H1 (cell line): ENCODE measurements at regions not wholly inside any gene's neighbourhood (a gene's known extent, or its start where the extent isn't known, plus 50 kb on each side); places are given as distances from the start of the nearest gene placed in this dataset.

Experiments used
- CTCF ChIA-PET: fragments of 300-600 bp; sonication (Branson Sonifier 250); formaldehyde crosslinking; loops from one replicate; lab custom pipeline; 2021; ENCODE audit not compliant: partially characterized antibody; lab: Charles Lee
- POLR2A ChIA-PET: fragments of 300-600 bp; sonication (Branson Sonifier 250); formaldehyde crosslinking; loops from one replicate; lab custom pipeline; 2021; ENCODE audit warnings: inconsistent platforms; ENCODE audit not compliant: partially characterized antibody; lab: Charles Lee
- DNase-seq, 2 experiments: peaks; one replicate each; pipeline versions ENCODE4 v3.0.0 to v3.0.0-alpha.2; 2010 to 2022; ENCODE audit warnings: low spot score in 2 of 2, low read depth in 1 of 2, mixed read lengths in 1 of 2
- FAIRE-seq: peaks from 2 replicates; lab custom pipeline; 2011; peaks lifted over from hg19 to GRCh38; lab: Jason Lieb, UNC
- H2AFZ ChIP-seq: 2 replicates; pipeline ENCODE4 v1.8.1; 2012; ENCODE audit warnings: low read length, inconsistent platforms
- H2AK5ac ChIP-seq: 2 replicates; pipeline ENCODE4 v1.6.1; 2013; ENCODE audit warnings: low read depth, low read length
- H2BK120ac ChIP-seq: replicated peaks from 2 replicates; pipeline ENCODE3; 2013; ENCODE audit warnings: low read depth, low read length, inconsistent platforms
- H2BK12ac ChIP-seq: 2 replicates; pipeline ENCODE4 v1.6.1; 2013; ENCODE audit warnings: low read depth, low read length
- H2BK15ac ChIP-seq: 2 replicates; pipeline ENCODE4 v1.6.1; 2013; ENCODE audit warnings: low read length
- H2BK20ac ChIP-seq: 2 replicates; pipeline ENCODE4 v1.6.1; 2013; ENCODE audit warnings: low read length
- H2BK5ac ChIP-seq: 2 replicates; pipeline ENCODE4 v1.6.1; 2013; ENCODE audit warnings: low read depth, low read length
- H3K14ac ChIP-seq: 2 replicates; pipeline ENCODE4 v1.6.1; 2013; ENCODE audit warnings: inconsistent platforms; ENCODE audit not compliant: insufficient read length
- H3K18ac ChIP-seq: 2 replicates; pipeline ENCODE4 v1.6.1; 2013; ENCODE audit warnings: low read length; ENCODE audit errors: extremely low read depth
- H3K23ac ChIP-seq: 2 replicates; pipeline ENCODE4 v1.6.1; 2013; ENCODE audit warnings: inconsistent platforms; ENCODE audit not compliant: insufficient read length
- H3K23me2 ChIP-seq: 2 replicates; pipeline ENCODE4 v1.6.1; 2013; ENCODE audit warnings: low read depth, low read length
- H3K27ac ChIP-seq: 2 replicates; pipeline ENCODE4 v1.6.1; 2011; ENCODE audit warnings: low read depth, low read length, inconsistent platforms
- H3K27me3 ChIP-seq, 4 experiments: replicated peaks in 1 of 4; 1 replicate in 1 of 4; 2 replicates in 3 of 4; pipeline versions ENCODE4 v1.6.1 to v1.8.1; 2011 to 2013; ENCODE audit warnings: low read length in 3 of 4, mild to moderate bottlenecking in 3 of 4, inconsistent platforms in 2 of 4, mixed read lengths in 2 of 4, moderate library complexity in 1 of 4; ENCODE audit not compliant: control insufficient read depth in 3 of 4, insufficient read depth in 3 of 4; ENCODE audit errors: extremely low read depth in 1 of 4
- H3K36me3 ChIP-seq, 4 experiments: 2 replicates each; pipeline versions ENCODE4 v1.6.1 to v1.8.1; 2011 to 2013; ENCODE audit warnings: mild to moderate bottlenecking in 4 of 4, low read length in 3 of 4, moderate library complexity in 2 of 4, control low read depth in 1 of 4, inconsistent platforms in 1 of 4; ENCODE audit not compliant: insufficient read depth in 4 of 4, control insufficient read depth in 2 of 4
- H3K4ac ChIP-seq: replicated peaks from 2 replicates; pipeline ENCODE3; 2013; ENCODE audit warnings: low read length, low read depth, mixed read lengths, inconsistent platforms; ENCODE audit not compliant: insufficient read length
- H3K4me1 ChIP-seq, 4 experiments: replicated peaks in 1 of 4; 1 replicate in 1 of 4; 2 replicates in 3 of 4; pipeline versions ENCODE4 v1.6.1 to v1.8.1; 2011 to 2013; ENCODE audit warnings: low read length in 3 of 4, inconsistent platforms in 2 of 4, mixed read lengths in 1 of 4; ENCODE audit not compliant: insufficient read depth in 4 of 4, control insufficient read depth in 3 of 4
- H3K4me2 ChIP-seq, 2 experiments: 2 replicates each; pipeline versions ENCODE4 v1.6.1 to v1.8.1; 2011 to 2013; ENCODE audit warnings: low read depth in 2 of 2, low read length in 2 of 2, control low read depth in 1 of 2, inconsistent platforms in 1 of 2, mild to moderate bottlenecking in 1 of 2; ENCODE audit not compliant: insufficient read depth in 1 of 2
- H3K4me3 ChIP-seq, 4 experiments: fragments of 200-600, 300-600 bp in 1 of 4; sonication (generic), shearing (Covaris generic), sonication (Bioruptor Twin) in 1 of 4; 2 replicates each; pipeline versions ENCODE4 v1.5.1 to v1.8.1; 2011 to 2016; ENCODE audit warnings: low read length in 4 of 4, low read depth in 3 of 4, control low read depth in 2 of 4, inconsistent platforms in 2 of 4, mild to moderate bottlenecking in 2 of 4, mixed read lengths in 1 of 4, moderate library complexity in 1 of 4; ENCODE audit not compliant: insufficient read depth in 2 of 4; ENCODE audit errors: extremely low read depth in 1 of 4
- H3K56ac ChIP-seq: replicated peaks from 2 replicates; pipeline ENCODE3; 2013; ENCODE audit warnings: low read depth, mild to moderate bottlenecking, mixed read lengths, low read length, inconsistent platforms; ENCODE audit not compliant: insufficient read length
- H3K79me1 ChIP-seq: 2 replicates; pipeline ENCODE4 v1.6.1; 2013; ENCODE audit warnings: low read depth, low read length, control low read depth
- H3K79me2 ChIP-seq, 2 experiments: 2 replicates each; pipeline versions ENCODE4 v1.6.1 to v1.8.1; 2012 to 2013; ENCODE audit warnings: low read length in 2 of 2, mild to moderate bottlenecking in 2 of 2, inconsistent platforms in 1 of 2; ENCODE audit not compliant: insufficient read depth in 2 of 2, control insufficient read depth in 1 of 2
- H3K9ac ChIP-seq, 4 experiments: replicated peaks in 1 of 4; 1 replicate in 1 of 4; 2 replicates in 3 of 4; pipeline versions ENCODE4 v1.6.1 to v1.8.1; 2011 to 2013; ENCODE audit warnings: low read depth in 3 of 4, low read length in 3 of 4, control low read depth in 2 of 4, mild to moderate bottlenecking in 2 of 4, moderate library complexity in 2 of 4, inconsistent platforms in 1 of 4; ENCODE audit errors: extremely low read depth in 1 of 4
- H3K9me3 ChIP-seq, 2 experiments: 2 replicates each; pipeline versions ENCODE4 v1.6.1 to v1.8.1; 2012 to 2013; ENCODE audit warnings: mild to moderate bottlenecking in 2 of 2, moderate library complexity in 2 of 2, control low read depth in 1 of 2, inconsistent platforms in 1 of 2, low read depth in 1 of 2, low read length in 1 of 2, mixed read lengths in 1 of 2; ENCODE audit not compliant: insufficient read depth in 2 of 2
- H4K20me1 ChIP-seq, 2 experiments: replicated peaks in 1 of 2; 2 replicates each; pipeline versions ENCODE3 to v1.8.1; 2011 to 2013; ENCODE audit warnings: inconsistent platforms in 2 of 2, low read length in 2 of 2, mild to moderate bottlenecking in 1 of 2; ENCODE audit not compliant: insufficient read depth in 2 of 2, control insufficient read depth in 1 of 2
- H4K5ac ChIP-seq: 2 replicates; pipeline ENCODE4 v1.6.1; 2013; ENCODE audit warnings: low read length, low read depth, mixed read lengths, inconsistent platforms; ENCODE audit not compliant: insufficient read length
- H4K8ac ChIP-seq: 2 replicates; pipeline ENCODE4 v1.8.0; 2013; ENCODE audit warnings: mild to moderate bottlenecking, moderate library complexity, low read length, inconsistent platforms; ENCODE audit not compliant: insufficient read depth; ENCODE audit errors: extremely low read depth
- H4K91ac ChIP-seq: replicated peaks from 2 replicates; pipeline ENCODE3; 2013; ENCODE audit warnings: low read length, mixed read lengths, inconsistent platforms; ENCODE audit not compliant: insufficient read length
- CEBPB ChIP-seq: IDR thresholded peaks from 2 replicates; pipeline ENCODE4 v1.6.1; 2012; ENCODE audit warnings: low read depth, low read length
- SIX5 ChIP-seq: IDR thresholded peaks from 2 replicates; pipeline ENCODE4 v1.6.1; 2011; ENCODE audit warnings: mild to moderate bottlenecking, low read depth, low read length
- TBP ChIP-seq: IDR thresholded peaks from 2 replicates; pipeline ENCODE4 v1.6.1; 2011; ENCODE audit warnings: low read depth, low read length, improper control_type of control experiment
- TEAD4 ChIP-seq: IDR thresholded peaks from 2 replicates; pipeline ENCODE4 v1.6.1; 2012; ENCODE audit warnings: low read depth, low read length, inconsistent platforms, mixed read lengths

DNA sequence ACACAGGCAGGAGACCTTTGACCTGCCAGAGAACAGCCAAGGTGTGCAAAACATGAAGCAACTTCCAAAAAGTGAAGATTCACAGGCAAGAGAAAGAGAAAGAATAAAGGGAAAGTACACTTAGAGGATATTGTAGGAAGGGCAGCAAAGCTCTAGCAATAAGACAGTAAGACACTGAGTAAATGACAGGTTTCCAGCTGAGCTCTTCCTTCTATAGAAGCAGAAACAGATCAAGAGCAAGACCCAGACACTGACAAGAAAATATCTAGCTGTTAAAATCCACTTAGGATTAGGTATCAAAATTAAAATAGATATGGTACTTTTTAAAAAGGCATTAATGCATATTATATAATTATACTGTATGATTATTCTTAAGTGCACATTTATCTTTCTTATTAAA, 333.4 kb downstream of the RAP2B start:
- H3K14ac ChIP-seq: no peak overlapping the region
- H2AK5ac ChIP-seq: no peak overlapping the region
- H2AFZ ChIP-seq: no peak overlapping the region
- H3K4me3 ChIP-seq: no peak overlapping the region
- H3K4me1 ChIP-seq: no peaks in the 10 kb centered on the region
- no peak overlapping the region for H2BK20ac ChIP-seq
- ChIA-PET POLR2A (no interaction called here), CTCF (no interaction called here)
- H3K79me1 ChIP-seq: no peaks in the 10 kb centered on the region
- H2BK5ac ChIP-seq: no peak overlapping the region
- H4K20me1 ChIP-seq: no peaks in the 10 kb centered on the region
- DNase-seq (no peak), FAIRE-seq (no peak)
- no peak overlapping the region for H3K9ac ChIP-seq
- no peaks in the 10 kb centered on the region for H3K23me2 ChIP-seq
- H3K4me2 ChIP-seq: no peak overlapping the region
- no peak overlapping the region for H2BK15ac ChIP-seq
- no peak overlapping the region for H3K18ac ChIP-seq
- H2BK120ac ChIP-seq: no peak overlapping the region
- no peak overlapping the region for H2BK12ac ChIP-seq
- TF ChIP-seq TEAD4 (no peak), SIX5 (no peak), CEBPB (no peak), TBP (no peak)
- no peak overlapping the region for H3K56ac ChIP-seq
- H3K27me3 ChIP-seq: no peaks in the 10 kb centered on the region
- no peaks in the 10 kb centered on the region for H3K36me3 ChIP-seq
- no peak overlapping the region for H3K4ac ChIP-seq
- H4K5ac ChIP-seq: no peak overlapping the region
- no peaks in the 10 kb centered on the region for H3K9me3 ChIP-seq
- H3K27ac ChIP-seq: no peak overlapping the region
- no peak overlapping the region for H4K91ac ChIP-seq
- H4K8ac ChIP-seq: no peak overlapping the region
- no peaks in the 10 kb centered on the region for H3K79me2 ChIP-seq
- no peak overlapping the region for H3K23ac ChIP-seq
